ENCODE measurements at regions not wholly inside any gene's neighbourhood (a gene's known extent, or its start where the extent isn't known, plus 50 kb on each side); places are given as distances from the start of the nearest gene placed in this dataset.

DNA sequence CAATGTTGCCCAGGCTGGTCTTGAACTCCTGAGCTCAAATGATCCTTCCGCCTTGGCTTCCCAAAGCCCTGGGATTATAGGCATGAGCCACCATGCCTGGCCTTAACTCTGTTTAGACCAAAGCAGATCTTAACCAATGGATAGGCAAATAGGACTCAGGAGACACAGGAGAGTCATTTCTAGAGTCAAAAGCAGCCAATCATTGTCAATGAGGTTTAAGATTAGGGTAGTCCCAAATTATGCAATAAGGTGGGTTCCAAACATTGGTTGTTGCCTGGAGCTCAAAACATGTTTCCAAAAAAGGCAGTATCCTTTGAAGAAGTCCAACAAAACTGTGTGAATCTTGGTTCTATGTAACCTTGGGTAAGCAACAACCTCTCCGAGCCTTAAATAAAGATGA is 95.7 kb upstream of the JARID2 start:
- no peaks in the 10 kb centered on the region for H3K36me3 ChIP-seq
- 92 to 100% (median 95%) methylated on average over 2 of the region's 2 CpGs for WGBS, 5 donors
- no peak for DNase-seq
- no peak overlapping the region for H3K27ac ChIP-seq
- H3K4me1 ChIP-seq, result no peaks in the 10 kb centered on the region
- H3K9me3 ChIP-seq, result no peaks in the 10 kb centered on the region
- no peak overlapping the region for H3K4me3 ChIP-seq
- no peaks in the 10 kb centered on the region for H3K27me3 ChIP-seq
- intact Hi-C loops (cut with DNase I; ENCODE audit: low total_unique reads), result no loop called here
- TF ChIP-seq POLR2A (IDR thresholded peaks at IDR 0.05) (no peak), POLR2AphosphoS5 (IDR thresholded peaks at IDR 0.05) (no peak), EP300 (IDR thresholded peaks at IDR 0.05) (no peak)
- TF ChIP-seq, protein P1, sequence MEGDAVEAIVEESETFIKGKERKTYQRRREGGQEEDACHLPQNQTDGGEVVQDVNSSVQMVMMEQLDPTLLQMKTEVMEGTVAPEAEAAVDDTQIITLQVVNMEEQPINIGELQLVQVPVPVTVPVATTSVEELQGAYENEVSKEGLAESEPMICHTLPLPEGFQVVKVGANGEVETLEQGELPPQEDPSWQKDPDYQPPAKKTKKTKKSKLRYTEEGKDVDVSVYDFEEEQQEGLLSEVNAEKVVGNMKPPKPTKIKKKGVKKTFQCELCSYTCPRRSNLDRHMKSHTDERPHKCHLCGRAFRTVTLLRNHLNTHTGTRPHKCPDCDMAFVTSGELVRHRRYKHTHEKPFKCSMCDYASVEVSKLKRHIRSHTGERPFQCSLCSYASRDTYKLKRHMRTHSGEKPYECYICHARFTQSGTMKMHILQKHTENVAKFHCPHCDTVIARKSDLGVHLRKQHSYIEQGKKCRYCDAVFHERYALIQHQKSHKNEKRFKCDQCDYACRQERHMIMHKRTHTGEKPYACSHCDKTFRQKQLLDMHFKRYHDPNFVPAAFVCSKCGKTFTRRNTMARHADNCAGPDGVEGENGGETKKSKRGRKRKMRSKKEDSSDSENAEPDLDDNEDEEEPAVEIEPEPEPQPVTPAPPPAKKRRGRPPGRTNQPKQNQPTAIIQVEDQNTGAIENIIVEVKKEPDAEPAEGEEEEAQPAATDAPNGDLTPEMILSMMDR (IDR thresholded peaks at IDR 0.05), result no peak

DNA sequence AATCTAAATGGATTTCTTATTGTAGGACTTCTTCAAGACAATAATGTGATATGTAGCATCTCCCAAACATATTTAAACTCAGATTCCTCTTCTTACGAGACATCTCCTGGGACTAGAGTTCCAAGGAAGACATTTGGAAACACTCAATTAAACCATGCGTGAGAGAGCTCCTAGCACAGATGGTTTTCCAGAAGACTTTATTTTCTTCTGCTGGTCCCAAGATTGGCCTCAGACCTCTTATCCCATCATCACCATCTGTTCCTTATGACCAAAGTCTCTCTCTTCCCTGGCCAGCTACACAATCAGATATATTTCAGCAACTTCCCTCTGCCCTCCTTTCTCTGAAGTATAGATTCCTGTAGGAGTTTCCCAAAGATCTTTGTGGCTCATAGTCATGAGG is 93.2 kb upstream of the JARID2 start:
- DNase-seq, result peak in 1 of 2 donors; percentile 25
- TF ChIP-seq, protein P1 (IDR thresholded peaks at IDR 0.05), result no peak
- TF ChIP-seq POLR2A (IDR thresholded peaks at IDR 0.05) (no peak), POLR2AphosphoS5 (IDR thresholded peaks at IDR 0.05) (no peak), EP300 (IDR thresholded peaks at IDR 0.05) (no peak)
- Histone ChIP-seq H3K27ac (no peak overlapping the region), H3K27me3 (no peaks in the 10 kb centered on the region), H3K4me1 (no peaks in the 10 kb centered on the region), H3K36me3 (no peaks in the 10 kb centered on the region), H3K4me3 (no peak overlapping the region), H3K9me3 (no peaks in the 10 kb centered on the region)
- WGBS, 5 donors, result 67 to 88% (median 87%) methylated on average over 2 of the region's 2 CpGs
- intact Hi-C loops (cut with DNase I; ENCODE audit: low total_unique reads), result no loop called here

DNA sequence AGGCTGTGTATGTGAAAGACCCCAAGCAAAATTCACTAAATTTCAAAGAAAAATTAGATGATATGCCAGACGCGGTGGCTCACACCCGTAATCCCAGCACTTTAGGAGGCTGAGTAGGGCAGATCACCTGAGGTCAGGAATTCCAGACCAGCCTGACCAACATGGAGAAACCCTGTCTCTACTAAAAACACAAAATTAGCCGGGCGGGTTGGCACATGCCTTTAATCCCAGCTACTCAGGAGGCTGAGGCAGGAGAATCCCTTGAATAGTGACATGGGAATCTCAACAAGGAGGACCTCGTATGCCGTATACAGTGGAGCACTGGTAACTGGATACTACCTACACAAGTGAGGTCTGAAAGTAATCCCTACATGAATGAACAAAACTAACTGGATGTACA is 92.7 kb upstream of the JARID2 start:
- intact Hi-C loops (cut with DNase I; ENCODE audit: low total_unique reads), result no loop called here
- Histone ChIP-seq H3K27me3 (no peaks in the 10 kb centered on the region), H3K36me3 (no peaks in the 10 kb centered on the region), H3K27ac (no peak overlapping the region), H3K4me1 (no peaks in the 10 kb centered on the region), H3K4me3 (no peak overlapping the region), H3K9me3 (no peaks in the 10 kb centered on the region)
- no peak for TF ChIP-seq POLR2A (IDR thresholded peaks at IDR 0.05)
- TF ChIP-seq EP300 (IDR thresholded peaks at IDR 0.05), result no peak
- TF ChIP-seq POLR2AphosphoS5 (IDR thresholded peaks at IDR 0.05), result no peak
- DNase-seq, result no peak
- WGBS, 5 donors, result 92 to 96% (median 95%) methylated on average over 7 of the region's 7 CpGs

DNA sequence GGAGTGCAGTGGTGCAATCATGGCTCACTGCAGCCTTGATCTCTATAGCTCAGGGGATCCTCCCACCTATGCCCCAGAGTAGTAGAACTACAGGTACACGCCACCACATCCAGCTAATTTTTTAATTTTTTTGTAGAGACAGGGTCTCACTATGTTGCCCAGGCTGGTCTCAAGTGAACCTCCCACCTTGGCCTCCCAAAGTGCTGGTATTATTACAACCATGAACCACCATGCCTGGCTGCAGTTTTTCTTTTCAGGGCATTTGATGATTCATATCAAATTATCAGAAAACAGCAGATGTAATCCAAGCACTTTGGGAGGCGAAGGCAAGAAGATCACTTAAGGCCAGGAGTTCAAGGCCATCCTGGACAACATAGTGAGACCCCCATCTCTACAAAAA is 88.4 kb upstream of the JARID2 start:
- H3K27ac ChIP-seq, result no peak overlapping the region
- H3K9me3 ChIP-seq, result no peaks in the 10 kb centered on the region
- H3K36me3 ChIP-seq, result no peaks in the 10 kb centered on the region
- TF ChIP-seq POLR2AphosphoS5 (IDR thresholded peaks at IDR 0.05) (no peak), POLR2A (IDR thresholded peaks at IDR 0.05) (no peak), EP300 (IDR thresholded peaks at IDR 0.05) (no peak)
- TF ChIP-seq, protein P1 (IDR thresholded peaks at IDR 0.05), result no peak
- intact Hi-C loops (cut with DNase I; ENCODE audit: low total_unique reads), result no loop called here
- H3K27me3 ChIP-seq, result no peaks in the 10 kb centered on the region
- H3K4me1 ChIP-seq, result no peaks in the 10 kb centered on the region
- 93 to 98% (median 95%) methylated on average over 2 of the region's 2 CpGs for WGBS, 5 donors
- no peak for DNase-seq
- no peak overlapping the region for H3K4me3 ChIP-seq

DNA sequence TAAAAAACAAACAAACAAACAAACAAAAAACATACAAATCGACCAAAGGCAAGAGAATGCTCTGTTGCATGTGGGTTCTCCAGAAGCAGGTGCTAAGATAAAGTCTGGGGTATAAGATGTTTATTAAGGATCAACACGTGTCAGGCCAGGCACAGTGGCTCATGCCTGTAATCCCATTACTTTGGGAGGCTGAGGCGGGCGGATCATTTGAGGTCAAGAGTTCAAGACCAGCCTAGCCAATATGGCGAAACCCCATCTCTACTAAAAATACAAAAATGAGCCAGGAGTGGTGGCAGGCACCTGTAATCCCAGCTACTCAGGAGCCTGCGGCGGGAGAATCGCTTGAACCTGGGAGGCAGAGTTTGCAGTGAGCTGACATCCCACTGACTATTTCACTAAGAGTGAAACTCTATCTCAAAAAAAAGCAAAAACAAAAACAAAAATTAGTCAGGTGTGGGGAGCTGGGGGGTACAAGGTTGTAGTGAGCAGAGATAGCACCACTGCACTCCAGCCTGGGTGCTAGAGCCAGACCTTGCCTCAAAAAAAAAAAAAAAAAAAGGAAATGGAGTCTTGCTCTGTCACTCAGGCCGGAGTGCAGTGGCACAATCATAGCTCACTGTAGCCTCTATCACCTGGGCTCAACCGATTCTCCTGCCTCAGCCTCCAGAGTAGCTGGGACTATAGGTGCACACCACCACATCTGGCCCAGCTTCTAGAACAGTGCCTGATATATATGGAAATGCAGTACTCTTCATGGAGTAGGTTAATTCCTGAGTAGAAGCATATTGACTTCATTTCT is 86.8 kb upstream of the JARID2 start:
- no peaks in the 10 kb centered on the region for H3K36me3 ChIP-seq
- no peak overlapping the region for H3K27ac ChIP-seq
- no peak overlapping the region for H3K4me3 ChIP-seq
- intact Hi-C loops (cut with DNase I; ENCODE audit: low total_unique reads), result no loop called here
- DNase-seq, result no peak
- TF ChIP-seq EP300 (IDR thresholded peaks at IDR 0.05) (no peak), POLR2AphosphoS5 (IDR thresholded peaks at IDR 0.05) (no peak), POLR2A (IDR thresholded peaks at IDR 0.05) (no peak)
- TF ChIP-seq, protein P1 (IDR thresholded peaks at IDR 0.05), result no peak
- 90 to 96% (median 91%) methylated on average over 10 of the region's 10 CpGs for WGBS, 5 donors
- no peaks in the 10 kb centered on the region for H3K27me3 ChIP-seq
- no peaks in the 10 kb centered on the region for H3K4me1 ChIP-seq
- H3K9me3 ChIP-seq, result no peaks in the 10 kb centered on the region
